AG09309 (cell line): ENCODE measurements at regions not wholly inside any gene's neighbourhood (a gene's known extent, or its start where the extent isn't known, plus 50 kb on each side); places are given as distances from the start of the nearest gene placed in this dataset.

Experiments used
- DNase-seq: peaks from one replicate; pipeline ENCODE4 v3.0.0-alpha.2; 2010; ENCODE audit warnings: low read depth
- H3K4me3 ChIP-seq: 2 replicates; pipeline ENCODE4 v1.5.1; 2011; ENCODE audit warnings: mild to moderate bottlenecking, low read depth, low read length, moderate library complexity; ENCODE audit not compliant: control insufficient read depth
- TF ChIP-seq, protein P1 (sequence below): IDR thresholded peaks from 2 replicates; pipeline ENCODE4 v1.5.1; 2011; ENCODE audit warnings: mild to moderate bottlenecking, low read depth, low read length, inconsistent platforms; ENCODE audit not compliant: insufficient read depth, control insufficient read depth; ENCODE audit errors: missing control alignments

DNA sequence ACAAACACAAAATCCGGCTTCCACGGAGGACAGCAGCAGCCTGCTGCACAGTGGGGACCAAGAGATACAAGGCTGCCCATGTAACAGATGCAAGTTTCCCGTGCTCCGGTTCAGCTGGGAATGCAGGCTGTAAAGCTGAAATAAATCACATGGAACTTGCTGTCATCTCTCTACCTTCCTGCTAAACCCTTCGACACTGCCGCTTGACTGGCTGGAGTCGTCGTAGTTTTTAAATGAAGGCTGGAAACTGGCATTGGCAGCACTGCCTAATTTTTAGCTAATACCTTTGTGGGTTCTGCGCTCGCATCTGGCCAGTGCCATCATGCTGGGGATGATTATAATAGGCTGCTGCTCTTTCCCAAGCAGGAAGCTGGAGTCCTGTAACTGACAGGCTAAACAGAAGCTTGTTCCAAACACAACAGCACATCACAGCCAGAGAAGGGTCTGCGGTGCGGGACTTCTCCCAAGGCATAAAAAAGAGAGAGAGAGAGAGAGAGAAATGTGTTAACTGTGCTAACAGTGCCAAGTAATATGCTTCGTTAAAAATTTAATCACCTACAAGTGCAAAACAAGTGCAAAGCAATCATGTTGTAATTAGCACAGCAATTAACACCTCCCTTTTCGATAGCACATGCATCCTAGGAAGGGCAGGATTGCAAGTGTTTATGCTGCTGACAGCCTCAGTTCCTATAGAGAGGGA is 146.1 kb downstream of the TFAP2A start:
- H3K4me3 ChIP-seq, result no peak overlapping the region
- DNase-seq, result no peak
- TF ChIP-seq, protein P1, sequence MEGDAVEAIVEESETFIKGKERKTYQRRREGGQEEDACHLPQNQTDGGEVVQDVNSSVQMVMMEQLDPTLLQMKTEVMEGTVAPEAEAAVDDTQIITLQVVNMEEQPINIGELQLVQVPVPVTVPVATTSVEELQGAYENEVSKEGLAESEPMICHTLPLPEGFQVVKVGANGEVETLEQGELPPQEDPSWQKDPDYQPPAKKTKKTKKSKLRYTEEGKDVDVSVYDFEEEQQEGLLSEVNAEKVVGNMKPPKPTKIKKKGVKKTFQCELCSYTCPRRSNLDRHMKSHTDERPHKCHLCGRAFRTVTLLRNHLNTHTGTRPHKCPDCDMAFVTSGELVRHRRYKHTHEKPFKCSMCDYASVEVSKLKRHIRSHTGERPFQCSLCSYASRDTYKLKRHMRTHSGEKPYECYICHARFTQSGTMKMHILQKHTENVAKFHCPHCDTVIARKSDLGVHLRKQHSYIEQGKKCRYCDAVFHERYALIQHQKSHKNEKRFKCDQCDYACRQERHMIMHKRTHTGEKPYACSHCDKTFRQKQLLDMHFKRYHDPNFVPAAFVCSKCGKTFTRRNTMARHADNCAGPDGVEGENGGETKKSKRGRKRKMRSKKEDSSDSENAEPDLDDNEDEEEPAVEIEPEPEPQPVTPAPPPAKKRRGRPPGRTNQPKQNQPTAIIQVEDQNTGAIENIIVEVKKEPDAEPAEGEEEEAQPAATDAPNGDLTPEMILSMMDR, result no peak

DNA sequence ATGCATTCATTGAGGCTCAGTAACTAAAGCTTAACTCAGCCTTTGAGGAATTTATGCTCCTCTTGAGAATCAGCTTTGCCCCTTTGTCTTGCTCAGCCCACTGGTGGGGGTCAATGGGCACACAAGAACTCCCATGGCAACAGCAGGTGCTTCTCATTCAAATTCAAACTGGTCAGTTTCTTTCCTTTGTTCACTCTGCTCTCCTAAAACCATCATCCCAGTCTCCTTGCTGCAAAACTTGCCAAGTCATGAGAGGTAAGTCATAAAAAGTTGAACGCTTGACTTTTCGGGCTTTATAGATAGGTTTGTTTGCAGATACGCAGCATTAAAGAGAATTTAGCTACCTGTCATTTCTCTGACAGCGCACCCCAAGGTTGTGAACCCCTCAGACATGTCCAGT is 146.8 kb downstream of the TFAP2A start:
- TF ChIP-seq, protein P1, result no peak
- no peak for DNase-seq
- no peak overlapping the region for H3K4me3 ChIP-seq

DNA sequence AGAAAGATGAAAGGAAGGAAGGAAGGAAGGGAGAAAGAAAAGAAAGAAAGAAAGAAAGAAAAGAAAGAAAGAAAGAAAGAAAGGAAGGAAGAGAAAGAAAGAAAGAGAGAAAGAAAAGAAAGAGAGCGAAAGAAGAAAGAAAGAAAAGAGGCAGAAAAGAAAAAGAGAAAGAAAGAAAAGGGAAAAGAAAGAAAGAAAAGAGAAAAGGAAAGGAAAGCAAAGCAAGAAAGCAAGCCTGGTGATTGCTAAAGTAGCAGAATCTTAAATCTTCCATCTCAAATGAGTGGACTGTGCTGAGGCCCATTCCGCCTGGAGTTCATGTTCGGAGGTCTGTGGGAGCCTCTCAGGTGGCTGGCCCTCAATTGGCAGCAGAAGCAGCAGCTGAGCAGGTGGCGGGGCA is 148.4 kb downstream of the TFAP2A start:
- no peak for DNase-seq
- H3K4me3 ChIP-seq, result no peak overlapping the region
- TF ChIP-seq, protein P1, result no peak

DNA sequence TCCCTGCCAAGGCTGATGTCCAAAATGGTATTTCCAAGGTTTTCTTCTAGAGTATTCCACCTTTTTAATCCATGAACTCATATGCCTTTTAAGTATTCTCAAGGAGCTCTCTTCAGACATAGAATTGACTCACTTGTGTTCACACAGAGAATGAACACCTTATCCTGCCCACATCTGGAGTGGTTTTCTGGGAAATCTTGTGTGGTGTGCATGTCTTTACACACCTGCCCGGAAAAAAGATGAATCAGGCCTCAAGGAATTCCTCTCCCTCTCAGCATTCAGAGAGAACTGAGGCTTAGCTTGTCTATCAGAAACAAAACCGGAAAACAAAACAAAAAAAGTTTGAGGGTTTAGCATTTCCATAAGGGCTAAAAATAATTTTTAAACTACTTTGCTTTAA is 148.8 kb downstream of the TFAP2A start:
- DNase-seq, result no peak
- H3K4me3 ChIP-seq, result no peak overlapping the region
- TF ChIP-seq, protein P1, result no peak

DNA sequence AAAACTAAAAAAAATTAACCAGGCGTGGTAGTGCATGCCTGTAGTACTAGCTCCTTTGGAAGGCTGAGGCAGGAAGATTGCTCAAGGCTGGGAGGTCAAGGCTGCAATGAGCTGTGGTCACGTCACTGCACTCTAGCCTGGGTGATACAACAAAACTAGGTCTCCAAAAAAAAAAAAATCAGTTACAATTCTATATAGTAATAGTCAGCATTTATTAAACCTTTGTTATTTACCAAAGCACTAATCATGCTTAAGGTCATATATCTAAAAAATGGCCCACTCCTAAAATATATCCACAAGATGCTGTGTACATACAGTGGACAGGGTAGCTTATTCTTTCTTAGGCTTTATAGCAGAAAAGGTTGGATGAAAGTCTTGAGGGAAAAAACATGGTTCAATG is 152.4 kb downstream of the TFAP2A start:
- H3K4me3 ChIP-seq, result no peak overlapping the region
- TF ChIP-seq, protein P1, result no peak
- DNase-seq, result no peak

DNA sequence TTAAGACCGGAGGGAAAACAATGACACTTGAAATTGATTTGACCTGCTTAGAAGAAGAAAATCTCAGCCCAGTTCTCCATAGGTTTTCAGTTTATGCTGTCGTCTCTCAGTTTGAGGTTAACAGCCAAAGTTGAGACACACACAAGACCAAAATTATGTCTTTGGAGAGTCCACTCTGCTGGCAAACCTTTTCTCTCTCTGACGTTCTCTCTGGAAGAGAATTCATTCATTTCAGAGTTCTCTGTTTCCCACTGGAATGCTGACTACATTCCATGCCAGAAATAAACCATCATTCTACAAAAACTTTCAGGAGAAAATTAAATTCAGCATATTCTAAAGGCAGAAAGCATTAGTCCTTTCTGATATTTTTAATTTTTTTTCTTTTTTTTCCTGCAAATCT is 155.2 kb downstream of the TFAP2A start:
- H3K4me3 ChIP-seq, result no peak overlapping the region
- DNase-seq, result no peak
- TF ChIP-seq, protein P1, result no peak
